ENCODE measurements at regions not wholly inside any gene's neighbourhood (a gene's known extent, or its start where the extent isn't known, plus 50 kb on each side); places are given as distances from the start of the nearest gene placed in this dataset.

GRCh38 chr21:39022466-39022862 is 160.8 kb downstream of the PSMG1 start:
- no peak for TF ChIP-seq FOXP2 (optimal IDR thresholded peaks at IDR 0.05; ENCODE audit: control extremely low read depth, extremely low read length, insufficient read depth)
- TF ChIP-seq EZH2 (IDR thresholded peaks at IDR 0.05) = no peak
- no peak for TF ChIP-seq POLR2AphosphoS5 (IDR thresholded peaks at IDR 0.05; ENCODE audit: borderline replicate concordance, low read depth, low read length)
